H9 (cell line): ENCODE measurements at regions not wholly inside any gene's neighbourhood (a gene's known extent, or its start where the extent isn't known, plus 50 kb on each side); places are given as distances from the start of the nearest gene placed in this dataset.

Experiments
- DNase-seq: peaks from one replicate; pipeline ENCODE4 v3.0.0-alpha.2; 2017
- H2AFZ ChIP-seq: one replicate; pipeline ENCODE4 v1.6.1; 2013; ENCODE audit warnings: mild to moderate bottlenecking, low read length, control low read depth, moderate library complexity
- H2AK5ac ChIP-seq: 2 replicates; pipeline ENCODE4 v1.6.1; 2013; ENCODE audit warnings: low read length, control low read depth, mixed read lengths; ENCODE audit not compliant: insufficient read length
- H2BK120ac ChIP-seq: one replicate; pipeline ENCODE4 v1.6.1; 2013; ENCODE audit warnings: low read depth, mild to moderate bottlenecking, low read length, control low read depth, inconsistent platforms; ENCODE audit not compliant: poor library complexity, severe bottlenecking
- H2BK12ac ChIP-seq: 2 replicates; pipeline ENCODE4 v1.6.1; 2013; ENCODE audit warnings: low read length, control low read depth, mixed read lengths, low read depth; ENCODE audit not compliant: insufficient read length
- H2BK15ac ChIP-seq: 2 replicates; pipeline ENCODE4 v1.6.1; 2013; ENCODE audit warnings: low read depth, low read length, control low read depth
- H2BK20ac ChIP-seq: one replicate; pipeline ENCODE4 v1.6.1; 2013; ENCODE audit warnings: low read depth, mild to moderate bottlenecking, low read length, control low read depth, inconsistent platforms; ENCODE audit not compliant: poor library complexity, severe bottlenecking
- H2BK5ac ChIP-seq: 2 replicates; pipeline ENCODE4 v1.6.1; 2013; ENCODE audit warnings: low read length, control low read depth, mixed read lengths; ENCODE audit not compliant: insufficient read length
- H3K14ac ChIP-seq: 2 replicates; pipeline ENCODE4 v1.6.1; 2013; ENCODE audit warnings: low read length, control low read depth; ENCODE audit not compliant: insufficient read depth
- H3K18ac ChIP-seq: 2 replicates; pipeline ENCODE4 v1.6.1; 2013; ENCODE audit warnings: low read depth, mild to moderate bottlenecking, mixed read lengths, low read length, control low read depth; ENCODE audit not compliant: insufficient read length
- H3K23ac ChIP-seq: 2 replicates; pipeline ENCODE4 v1.6.1; 2013; ENCODE audit warnings: low read length, control low read depth, mixed read lengths, low read depth; ENCODE audit not compliant: insufficient read length
- H3K23me2 ChIP-seq: 2 replicates; pipeline ENCODE4 v1.6.1; 2013; ENCODE audit warnings: low read depth, mild to moderate bottlenecking, mixed read lengths, low read length, control low read depth; ENCODE audit not compliant: insufficient read length, poor library complexity, severe bottlenecking
- H3K27ac ChIP-seq: 2 replicates; pipeline ENCODE4 v1.5.1; 2013; ENCODE audit warnings: low read length, control low read depth, mixed read lengths, low read depth; ENCODE audit not compliant: insufficient read length
- H3K27me3 ChIP-seq: 2 replicates; pipeline ENCODE4 v1.6.1; 2013; ENCODE audit warnings: low read length, control low read depth, inconsistent platforms; ENCODE audit not compliant: insufficient read depth
- H3K4ac ChIP-seq: 2 replicates; pipeline ENCODE4 v1.6.1; 2013; ENCODE audit warnings: low read depth, mild to moderate bottlenecking, control low read depth, inconsistent platforms, low read length, moderate library complexity
- H3K4me1 ChIP-seq: 2 replicates; pipeline ENCODE4 v1.6.1; 2013; ENCODE audit warnings: low read length, control low read depth, inconsistent platforms; ENCODE audit not compliant: insufficient read depth
- H3K4me2 ChIP-seq: 2 replicates; pipeline ENCODE4 v1.6.1; 2013; ENCODE audit warnings: low read length, control low read depth, mixed read lengths; ENCODE audit not compliant: insufficient read length, insufficient read depth
- H3K56ac ChIP-seq: 2 replicates; pipeline ENCODE4 v1.6.1; 2013; ENCODE audit warnings: low read depth, mild to moderate bottlenecking, mixed read lengths, low read length, control low read depth; ENCODE audit not compliant: insufficient read length
- H3K79me1 ChIP-seq: 2 replicates; pipeline ENCODE4 v1.6.1; 2013; ENCODE audit warnings: low read depth, mild to moderate bottlenecking, moderate library complexity, low read length, control low read depth, inconsistent platforms; ENCODE audit not compliant: insufficient read depth, poor library complexity, severe bottlenecking
- H3K79me2 ChIP-seq: 2 replicates; pipeline ENCODE4 v1.6.1; 2013; ENCODE audit warnings: low read length, control low read depth, inconsistent platforms; ENCODE audit not compliant: insufficient read depth
- H3K9ac ChIP-seq: 2 replicates; pipeline ENCODE4 v1.6.1; 2013; ENCODE audit warnings: low read length, control low read depth, mixed read lengths; ENCODE audit not compliant: insufficient read length; ENCODE audit errors: extremely low read depth
- H3K9me3 ChIP-seq: one replicate; pipeline ENCODE4 v1.6.1; 2013; ENCODE audit warnings: low read depth, low read length, inconsistent platforms; ENCODE audit not compliant: control insufficient read depth
- H3T11ph ChIP-seq: one replicate; pipeline ENCODE4 v1.6.1; 2013; ENCODE audit warnings: mild to moderate bottlenecking, low read length, control low read depth, inconsistent platforms
- H4K20me1 ChIP-seq: one replicate; pipeline ENCODE4 v1.6.1; 2013; ENCODE audit not compliant: control insufficient read depth, insufficient read length, insufficient read depth
- H4K5ac ChIP-seq: 2 replicates; pipeline ENCODE4 v1.6.1; 2013; ENCODE audit warnings: low read depth, mild to moderate bottlenecking, mixed read lengths, low read length, control low read depth; ENCODE audit not compliant: insufficient read length
- H4K8ac ChIP-seq: replicated peaks from 2 replicates; pipeline ENCODE4 v1.6.1; 2013; ENCODE audit warnings: low read length, control low read depth, mixed read lengths, low read depth; ENCODE audit not compliant: insufficient read length
- H4K91ac ChIP-seq: 2 replicates; pipeline ENCODE4 v1.6.1; 2013; ENCODE audit warnings: low read depth, mild to moderate bottlenecking, moderate library complexity, mixed read lengths, low read length, control low read depth; ENCODE audit not compliant: insufficient read length
- H3K27ac Mint-ChIP-seq, 3 experiments: 2 replicates in 2 of 3; 3 replicates in 1 of 3; pipeline ENCODE4 v1.8.0; 2020 to 2021; ENCODE audit warnings: mixed read lengths in 3 of 3, mild to moderate bottlenecking in 1 of 3, moderate library complexity in 1 of 3
- H3K27me3 Mint-ChIP-seq: 2 replicates; pipeline ENCODE4 v1.8.0; 2021; ENCODE audit warnings: low read depth, mild to moderate bottlenecking, moderate library complexity, mixed read lengths
- H3K36me3 Mint-ChIP-seq, 3 experiments: 2 replicates in 2 of 3; 3 replicates in 1 of 3; pipeline ENCODE4 v1.8.0; 2020 to 2021; ENCODE audit warnings: low read depth in 3 of 3, mixed read lengths in 3 of 3; ENCODE audit not compliant: insufficient read depth in 1 of 3
- H3K4me1 Mint-ChIP-seq, 2 experiments: 2 replicates each; pipeline ENCODE4 v1.8.0; 2020; ENCODE audit warnings: mixed read lengths in 2 of 2
- H3K4me3 Mint-ChIP-seq, 2 experiments: 2 replicates in 1 of 2; 3 replicates in 1 of 2; pipeline ENCODE4 v1.8.0; 2020 to 2021; ENCODE audit warnings: mild to moderate bottlenecking in 2 of 2, mixed read lengths in 2 of 2, moderate library complexity in 1 of 2
- H3K9me3 Mint-ChIP-seq, 2 experiments: 2 replicates in 1 of 2; 3 replicates in 1 of 2; pipeline ENCODE4 v1.8.0; 2020; ENCODE audit warnings: mild to moderate bottlenecking in 2 of 2, mixed read lengths in 2 of 2, moderate library complexity in 1 of 2
- WGBS: extraction: QIAGEN DNeasy Blood & Tissue Kit; methylation state at CpG from one replicate; pipeline ENCODE4 v1.1.7; 2013; ENCODE audit warnings: missing lambda C conversion rate, low lambda C conversion rate, mixed read lengths; ENCODE audit not compliant: insufficient read length; ENCODE audit errors: extremely low coverage; 5-methylcytosine and 5-hydroxymethylcytosine counted together
- TF ChIP-seq, protein P1 (sequence below): fragments of 200-600 bp; sonication (generic); conservative IDR thresholded peaks from 3 replicates; pipeline ENCODE4 v1.8.0; 2021; ENCODE audit warnings: antibody characterized with exemption, mild to moderate bottlenecking

DNA sequence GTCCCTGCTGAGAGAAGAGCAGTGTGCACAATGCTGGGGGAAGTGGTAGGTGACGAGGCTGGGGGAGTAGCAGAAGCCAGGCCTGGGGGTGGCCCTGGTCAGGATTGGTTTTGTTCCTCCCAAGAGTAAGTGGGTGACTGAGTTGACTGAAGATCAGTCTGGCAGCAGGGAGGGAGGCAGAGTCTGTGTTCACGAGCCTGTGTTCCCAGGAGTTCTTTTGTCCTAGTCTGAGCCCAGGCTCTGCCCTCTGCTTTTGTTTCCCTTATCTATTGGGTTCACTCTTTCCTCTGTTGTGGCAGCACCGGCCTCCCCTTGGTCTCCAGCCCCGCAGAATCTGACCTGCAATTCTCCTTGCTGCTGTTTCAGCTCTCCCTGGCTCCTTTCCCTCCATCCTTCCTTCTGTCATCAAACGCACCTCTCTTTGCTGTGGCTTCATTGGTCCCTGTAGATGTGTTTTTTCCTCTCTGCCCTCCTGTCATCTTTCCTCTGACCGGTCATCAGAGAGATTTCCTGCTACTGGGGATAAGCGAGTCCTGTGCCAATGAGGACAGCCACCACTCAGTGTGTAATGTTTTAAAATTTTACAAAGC is 607.4 kb downstream of the KIF4B start:
- WGBS = no CpG with 5 or more reads among the region's 7 CpGs
- DNase-seq = peak; percentile 27
- H3K4me1 Mint-ChIP-seq = peaks cover 28 to 29% of the 10 kb centered on the region in 2 experiments
- no peak overlapping the region for H3K4me3 Mint-ChIP-seq
- Histone ChIP-seq H4K5ac (no peak overlapping the region), H2BK5ac (no peak overlapping the region), H3K9me3 (no peaks in the 10 kb centered on the region), H3K79me2 (no peaks in the 10 kb centered on the region), H2BK120ac (no peak overlapping the region), H2AFZ (no peak overlapping the region), H3K79me1 (no peaks in the 10 kb centered on the region), H3K4ac (no peak overlapping the region), H3K14ac (no peak overlapping the region; the same call in 1 of the 2 replicates), H3K4me2 (no peak overlapping the region), H2BK15ac (no peak overlapping the region), H3T11ph (no peak overlapping the region), H2AK5ac (no peak overlapping the region), H3K27me3 (no peaks in the 10 kb centered on the region; the same call in 1 of the 2 replicates), H2BK20ac (no peak overlapping the region), H3K27ac (no peak overlapping the region), H3K18ac (no peak overlapping the region), H3K56ac (no peak overlapping the region), H2BK12ac (no peak overlapping the region), H4K91ac (no peak overlapping the region), H3K9ac (no peak overlapping the region), H4K8ac (no peak overlapping the region), H3K4me1 (peaks cover 3% of the 10 kb centered on the region; the same call in 1 of the 2 replicates), H4K20me1 (no peaks in the 10 kb centered on the region), H3K23me2 (no peaks in the 10 kb centered on the region), H3K23ac (no peak overlapping the region)
- peak overlapping the region in 2 of 3 experiments; percentile 22 to 52; a peak in 4 of 7 replicates for H3K27ac Mint-ChIP-seq
- H3K27me3 Mint-ChIP-seq = no peaks in the 10 kb centered on the region; the same call in none of the 2 replicates
- TF ChIP-seq, protein P1, sequence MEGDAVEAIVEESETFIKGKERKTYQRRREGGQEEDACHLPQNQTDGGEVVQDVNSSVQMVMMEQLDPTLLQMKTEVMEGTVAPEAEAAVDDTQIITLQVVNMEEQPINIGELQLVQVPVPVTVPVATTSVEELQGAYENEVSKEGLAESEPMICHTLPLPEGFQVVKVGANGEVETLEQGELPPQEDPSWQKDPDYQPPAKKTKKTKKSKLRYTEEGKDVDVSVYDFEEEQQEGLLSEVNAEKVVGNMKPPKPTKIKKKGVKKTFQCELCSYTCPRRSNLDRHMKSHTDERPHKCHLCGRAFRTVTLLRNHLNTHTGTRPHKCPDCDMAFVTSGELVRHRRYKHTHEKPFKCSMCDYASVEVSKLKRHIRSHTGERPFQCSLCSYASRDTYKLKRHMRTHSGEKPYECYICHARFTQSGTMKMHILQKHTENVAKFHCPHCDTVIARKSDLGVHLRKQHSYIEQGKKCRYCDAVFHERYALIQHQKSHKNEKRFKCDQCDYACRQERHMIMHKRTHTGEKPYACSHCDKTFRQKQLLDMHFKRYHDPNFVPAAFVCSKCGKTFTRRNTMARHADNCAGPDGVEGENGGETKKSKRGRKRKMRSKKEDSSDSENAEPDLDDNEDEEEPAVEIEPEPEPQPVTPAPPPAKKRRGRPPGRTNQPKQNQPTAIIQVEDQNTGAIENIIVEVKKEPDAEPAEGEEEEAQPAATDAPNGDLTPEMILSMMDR = no peak
- H3K9me3 Mint-ChIP-seq = no peaks in the 10 kb centered on the region
- no peaks in the 10 kb centered on the region for H3K36me3 Mint-ChIP-seq
